Lower leg skin (tissue), 3 donors: ENCODE measurements at regions not wholly inside any gene's neighbourhood (a gene's known extent, or its start where the extent isn't known, plus 50 kb on each side); places are given as distances from the start of the nearest gene placed in this dataset.

ENCODE experiments used
- POLR2A ChIP-seq, 2 donors: fragments of 450-650 bp; IDR thresholded peaks; one replicate each; pipeline ENCODE4 v1.6.1; 2016 to 2017; ENCODE audit warnings: antibody characterized with exemption in 2 of 2, mild to moderate bottlenecking in 1 of 2, moderate library complexity in 1 of 2
- TF ChIP-seq, protein P1 (sequence below), 3 donors: fragments of 450-650 bp; IDR thresholded peaks; one replicate each; pipeline ENCODE4 v1.5.1; 2016; ENCODE audit warnings: antibody characterized with exemption in 3 of 3, mild to moderate bottlenecking in 3 of 3, moderate library complexity in 2 of 3

- TF ChIP-seq, protein P1, sequence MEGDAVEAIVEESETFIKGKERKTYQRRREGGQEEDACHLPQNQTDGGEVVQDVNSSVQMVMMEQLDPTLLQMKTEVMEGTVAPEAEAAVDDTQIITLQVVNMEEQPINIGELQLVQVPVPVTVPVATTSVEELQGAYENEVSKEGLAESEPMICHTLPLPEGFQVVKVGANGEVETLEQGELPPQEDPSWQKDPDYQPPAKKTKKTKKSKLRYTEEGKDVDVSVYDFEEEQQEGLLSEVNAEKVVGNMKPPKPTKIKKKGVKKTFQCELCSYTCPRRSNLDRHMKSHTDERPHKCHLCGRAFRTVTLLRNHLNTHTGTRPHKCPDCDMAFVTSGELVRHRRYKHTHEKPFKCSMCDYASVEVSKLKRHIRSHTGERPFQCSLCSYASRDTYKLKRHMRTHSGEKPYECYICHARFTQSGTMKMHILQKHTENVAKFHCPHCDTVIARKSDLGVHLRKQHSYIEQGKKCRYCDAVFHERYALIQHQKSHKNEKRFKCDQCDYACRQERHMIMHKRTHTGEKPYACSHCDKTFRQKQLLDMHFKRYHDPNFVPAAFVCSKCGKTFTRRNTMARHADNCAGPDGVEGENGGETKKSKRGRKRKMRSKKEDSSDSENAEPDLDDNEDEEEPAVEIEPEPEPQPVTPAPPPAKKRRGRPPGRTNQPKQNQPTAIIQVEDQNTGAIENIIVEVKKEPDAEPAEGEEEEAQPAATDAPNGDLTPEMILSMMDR (IDR thresholded peaks at IDR 0.05), result no peak
- no peak for TF ChIP-seq POLR2A (IDR thresholded peaks at IDR 0.05)
These were observed 526.4 kb downstream of the SOX2 start for GRCh38 chr3:182238126-182238525.
